Cardiac muscle cell (in vitro differentiated cells and primary cell): ENCODE measurements at regions not wholly inside any gene's neighbourhood (a gene's known extent, or its start where the extent isn't known, plus 50 kb on each side); places are given as distances from the start of the nearest gene placed in this dataset.
A peak's percentile ranks its signal among the peaks of the same experiment; 100 is the strongest.
"Not testable (repeated sequence)": the region's sequence is repeated elsewhere in the genome, so short reads cannot be mapped to it uniquely, and the experiment has no call there.

ENCODE experiments used
- DNase-seq, 2 donors: peaks; one replicate each; pipeline versions ENCODE4 v3.0.0 to v3.0.0-alpha.2; 2010 to 2017; ENCODE audit warnings: low read depth in 1 of 2, low spot score in 1 of 2
- H3K27ac ChIP-seq: fragments of 200-600 bp; sonication (generic); 2 replicates; pipeline ENCODE4 v1.5.1; 2016
- H3K27me3 ChIP-seq: fragments of 200-600 bp; sonication (generic); 2 replicates; pipeline ENCODE4 v1.6.0; 2016; ENCODE audit warnings: control low read depth
- H3K36me3 ChIP-seq: fragments of 200-600 bp; sonication (generic); 2 replicates; pipeline ENCODE4 v1.5.1; 2016; ENCODE audit warnings: control low read depth
- H3K4me1 ChIP-seq: fragments of 200-600 bp; sonication (generic); 2 replicates; pipeline ENCODE4 v1.8.1; 2017; ENCODE audit warnings: low read depth, mild to moderate bottlenecking, mixed run types
- H3K4me3 ChIP-seq: fragments of 200-600 bp; sonication (generic); 2 replicates; pipeline ENCODE4 v1.5.1; 2016; ENCODE audit warnings: mild to moderate bottlenecking
- H3K9me3 ChIP-seq: fragments of 200-600 bp; sonication (generic); 2 replicates; pipeline ENCODE4 v1.5.1; 2017; ENCODE audit warnings: low read depth, mild to moderate bottlenecking, control low read depth
- TF ChIP-seq, protein P1 (sequence below): IDR thresholded peaks from 2 replicates; pipeline ENCODE4 v1.5.1; 2012; ENCODE audit warnings: low read depth, mild to moderate bottlenecking, low read length

DNA sequence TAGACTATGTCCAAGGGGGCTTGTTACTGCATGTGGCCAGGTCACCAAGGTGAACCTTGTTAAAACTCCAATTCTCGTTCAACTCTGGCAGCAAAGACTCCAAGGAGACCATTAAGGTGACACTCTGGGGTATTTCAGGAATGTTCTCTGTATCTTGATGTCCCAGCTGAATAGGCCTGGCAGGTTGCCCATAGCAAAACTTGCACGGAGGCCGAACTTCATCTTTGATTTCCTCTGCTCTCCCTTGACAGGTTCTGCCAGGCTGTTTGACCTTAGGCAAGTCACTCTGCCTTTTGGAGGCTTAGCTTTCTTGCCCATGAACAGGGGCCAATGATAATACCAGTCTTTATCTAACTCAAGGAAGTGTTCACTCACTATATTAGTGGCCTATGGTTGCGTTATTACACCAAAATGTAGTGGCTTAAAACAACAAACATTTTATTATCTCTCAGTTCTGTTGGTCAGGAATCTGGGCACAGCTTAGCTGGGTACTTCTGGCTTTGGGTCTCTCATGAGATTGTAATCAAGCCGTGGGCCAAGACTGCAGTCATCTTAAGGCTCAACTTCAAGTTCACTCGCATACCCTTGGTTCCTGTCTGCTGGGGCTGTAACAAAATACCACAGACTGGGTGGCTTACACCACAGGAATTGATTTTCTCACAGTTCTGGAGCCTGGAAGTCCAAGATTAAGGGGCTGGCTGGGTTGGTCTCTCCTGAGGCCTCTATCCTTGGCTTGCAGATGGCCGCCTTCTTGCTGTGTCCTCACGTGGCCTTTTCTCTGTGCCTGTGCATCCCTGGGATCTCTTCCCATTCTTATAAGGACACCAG, 168.5 kb downstream of the UTP18 start:
- H3K9me3 ChIP-seq, result no peaks in the 10 kb centered on the region
- DNase-seq, result no peak
- no peaks in the 10 kb centered on the region for H3K36me3 ChIP-seq
- H3K4me1 ChIP-seq, result no peaks in the 10 kb centered on the region
- H3K27me3 ChIP-seq, result no peaks in the 10 kb centered on the region
- TF ChIP-seq, protein P1, sequence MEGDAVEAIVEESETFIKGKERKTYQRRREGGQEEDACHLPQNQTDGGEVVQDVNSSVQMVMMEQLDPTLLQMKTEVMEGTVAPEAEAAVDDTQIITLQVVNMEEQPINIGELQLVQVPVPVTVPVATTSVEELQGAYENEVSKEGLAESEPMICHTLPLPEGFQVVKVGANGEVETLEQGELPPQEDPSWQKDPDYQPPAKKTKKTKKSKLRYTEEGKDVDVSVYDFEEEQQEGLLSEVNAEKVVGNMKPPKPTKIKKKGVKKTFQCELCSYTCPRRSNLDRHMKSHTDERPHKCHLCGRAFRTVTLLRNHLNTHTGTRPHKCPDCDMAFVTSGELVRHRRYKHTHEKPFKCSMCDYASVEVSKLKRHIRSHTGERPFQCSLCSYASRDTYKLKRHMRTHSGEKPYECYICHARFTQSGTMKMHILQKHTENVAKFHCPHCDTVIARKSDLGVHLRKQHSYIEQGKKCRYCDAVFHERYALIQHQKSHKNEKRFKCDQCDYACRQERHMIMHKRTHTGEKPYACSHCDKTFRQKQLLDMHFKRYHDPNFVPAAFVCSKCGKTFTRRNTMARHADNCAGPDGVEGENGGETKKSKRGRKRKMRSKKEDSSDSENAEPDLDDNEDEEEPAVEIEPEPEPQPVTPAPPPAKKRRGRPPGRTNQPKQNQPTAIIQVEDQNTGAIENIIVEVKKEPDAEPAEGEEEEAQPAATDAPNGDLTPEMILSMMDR, result no peak
- no peak overlapping the region for H3K27ac ChIP-seq
- H3K4me3 ChIP-seq, result no peak overlapping the region

DNA sequence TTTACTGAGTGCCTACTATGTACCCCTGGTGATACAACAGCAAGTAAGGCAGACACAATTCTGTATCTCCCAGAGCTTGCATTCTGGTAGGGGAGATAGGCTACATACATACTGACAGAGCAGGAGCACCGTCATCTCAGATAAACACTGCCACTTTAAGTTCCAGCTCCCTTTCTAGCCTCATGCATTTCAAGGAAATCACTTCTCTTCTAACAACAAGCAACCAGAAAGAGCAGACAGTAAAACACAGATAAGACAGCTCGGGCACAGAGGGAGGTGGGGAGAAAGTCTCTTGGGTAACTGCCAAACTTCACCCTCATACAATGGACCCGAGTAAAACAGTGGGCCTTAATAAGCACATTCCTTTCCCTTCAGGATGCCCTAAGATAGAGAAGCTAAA, 169.6 kb downstream of the UTP18 start:
- not testable (repeated sequence) for H3K9me3 ChIP-seq, H3K27ac ChIP-seq, H3K36me3 ChIP-seq, H3K4me3 ChIP-seq, DNase-seq, H3K27me3 ChIP-seq, H3K4me1 ChIP-seq

DNA sequence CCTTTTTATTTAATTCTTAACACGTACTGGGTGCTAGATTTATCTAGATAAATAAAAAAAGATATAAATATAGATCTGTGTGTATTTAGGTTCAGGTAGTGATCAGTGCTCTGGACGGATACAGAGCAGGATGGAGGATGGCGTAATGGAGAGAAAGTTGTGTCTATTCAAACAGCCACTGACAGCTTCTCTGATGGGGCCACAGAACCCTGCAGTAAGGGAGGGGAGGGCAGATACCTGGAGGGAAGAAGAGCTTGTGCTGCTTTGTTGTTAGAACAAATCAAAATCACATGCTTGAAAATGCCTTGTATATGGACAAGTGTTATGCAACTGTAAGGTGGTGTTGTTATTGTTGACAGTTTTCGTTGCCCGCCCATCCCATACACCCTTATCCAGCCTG, 170.2 kb downstream of the UTP18 start:
- H3K36me3 ChIP-seq, result no peaks in the 10 kb centered on the region
- H3K27me3 ChIP-seq, result no peaks in the 10 kb centered on the region
- DNase-seq, result no peak
- no peak overlapping the region for H3K4me3 ChIP-seq
- TF ChIP-seq, protein P1, result no peak
- H3K27ac ChIP-seq, result no peak overlapping the region
- H3K9me3 ChIP-seq, result no peaks in the 10 kb centered on the region
- no peaks in the 10 kb centered on the region for H3K4me1 ChIP-seq

DNA sequence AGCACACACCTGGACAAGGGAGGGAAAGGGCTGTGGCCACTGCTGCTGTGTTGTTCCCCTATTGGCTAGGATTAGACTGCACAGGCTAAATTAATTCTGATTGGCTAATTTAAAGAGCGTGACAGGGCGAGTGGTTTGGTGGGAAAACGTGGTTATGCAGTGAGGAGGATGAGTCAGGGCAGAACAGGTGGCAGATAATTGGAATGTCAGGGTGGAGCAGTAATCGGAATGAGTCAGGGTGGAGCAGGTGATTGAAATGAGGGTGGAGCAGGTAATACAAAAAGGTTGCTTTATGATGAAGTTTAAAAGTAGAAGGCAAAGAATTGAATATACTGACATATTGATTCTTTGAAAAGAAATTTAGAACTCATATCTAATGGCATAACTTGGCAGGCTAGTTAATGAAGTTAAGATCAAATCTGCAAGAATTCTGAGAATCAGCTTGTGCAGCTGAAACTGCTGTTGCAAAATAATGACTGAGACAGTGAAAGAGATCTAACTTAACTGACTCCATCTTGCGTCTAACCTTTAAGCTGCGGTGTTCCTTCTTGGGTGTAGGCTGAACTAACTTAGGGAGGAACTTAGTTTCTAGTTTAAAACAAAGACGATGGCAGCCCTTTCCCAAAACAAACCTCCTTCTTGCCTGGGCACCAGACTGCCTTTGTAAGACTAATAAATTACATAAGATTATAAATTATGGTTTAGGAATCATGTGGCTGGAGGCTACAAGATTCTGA, 174.3 kb downstream of the UTP18 start:
- no peak for DNase-seq
- no peaks in the 10 kb centered on the region for H3K9me3 ChIP-seq
- H3K27ac ChIP-seq, result no peak overlapping the region
- TF ChIP-seq, protein P1, result no peak
- no peaks in the 10 kb centered on the region for H3K27me3 ChIP-seq
- H3K4me3 ChIP-seq, result no peak overlapping the region
- no peaks in the 10 kb centered on the region for H3K4me1 ChIP-seq
- no peaks in the 10 kb centered on the region for H3K36me3 ChIP-seq

DNA sequence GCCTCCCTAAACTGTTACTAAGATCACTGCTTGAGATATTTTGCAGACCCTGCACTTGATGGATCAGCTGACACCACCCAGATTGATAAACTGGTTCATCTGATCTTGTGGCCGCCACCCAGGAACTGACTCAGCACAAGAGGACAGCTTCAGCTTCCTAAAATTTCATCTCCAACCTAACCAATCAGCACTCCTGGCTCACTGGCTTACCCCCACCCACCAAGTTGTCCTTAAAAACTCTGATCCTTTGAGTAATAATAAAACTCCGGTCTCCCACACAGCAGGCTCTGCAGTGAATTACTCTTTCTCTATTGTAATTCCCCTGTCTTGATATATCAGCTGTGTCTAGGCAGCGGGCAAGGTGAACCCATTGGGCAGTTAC, 174.8 kb downstream of the UTP18 start:
- Histone ChIP-seq H3K9me3 (no peaks in the 10 kb centered on the region), H3K4me3 (no peak overlapping the region), H3K27ac (no peak overlapping the region), H3K36me3 (no peaks in the 10 kb centered on the region), H3K4me1 (no peaks in the 10 kb centered on the region), H3K27me3 (no peaks in the 10 kb centered on the region)
- TF ChIP-seq, protein P1, result no peak
- no peak for DNase-seq

DNA sequence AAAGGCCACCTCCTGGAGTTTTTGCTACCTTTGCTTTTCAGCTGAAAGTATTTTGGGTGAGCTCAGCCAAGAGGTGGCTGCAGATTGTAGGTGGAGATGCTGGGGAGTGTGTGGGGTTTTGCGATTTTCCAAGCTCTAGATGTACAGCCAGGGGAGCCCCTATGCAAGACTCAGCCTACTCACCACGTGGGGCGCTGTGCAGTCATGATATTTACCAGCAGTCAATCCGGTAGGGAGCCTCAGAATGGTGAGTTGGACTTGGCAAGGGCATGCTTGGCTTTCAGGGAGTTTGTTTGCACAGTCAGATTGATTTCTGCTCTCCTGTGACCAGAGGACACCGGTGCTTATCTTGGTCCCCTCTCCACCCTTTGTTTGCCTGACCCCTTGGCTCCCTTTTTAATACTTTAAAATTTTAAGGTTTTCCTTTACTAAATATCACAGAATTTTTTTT, 175.3 kb downstream of the UTP18 start:
- H3K9me3 ChIP-seq, result no peaks in the 10 kb centered on the region
- no peaks in the 10 kb centered on the region for H3K27me3 ChIP-seq
- TF ChIP-seq, protein P1, result peak; percentile 28
- H3K27ac ChIP-seq, result no peak overlapping the region
- peak; percentile 24 to 59 for DNase-seq
- H3K36me3 ChIP-seq, result no peaks in the 10 kb centered on the region
- H3K4me1 ChIP-seq, result no peaks in the 10 kb centered on the region
- no peak overlapping the region for H3K4me3 ChIP-seq
